HepG2 (cell line): ENCODE measurements at regions not wholly inside any gene's neighbourhood (a gene's known extent, or its start where the extent isn't known, plus 50 kb on each side); places are given as distances from the start of the nearest gene placed in this dataset.

Experiments
- ATAC-seq: fragments of 200-7000 bp; cut with Tn5 transposase; 3 replicates; pipeline ENCODE4 v1.9.1; 2020; ENCODE audit warnings: mild to moderate bottlenecking, moderate library complexity
- BruUV-seq: library from RNA; stranded (reverse); fragments of 400-500 nt; replicated peaks from 2 replicates; lab custom pipeline; 2021; lab: Mats Ljungman, UMichigan
- CTCF ChIA-PET: fragments of 300-600 bp; formaldehyde crosslinking; extraction: SDS; loops from one replicate; lab custom pipeline; 2021; ENCODE audit warnings: low total read pairs, inconsistent platforms, low intra/inter-chr PET ratio; lab: Yijun Ruan, JAX
- POLR2A ChIA-PET: fragments of 350-600 bp; sonication (Branson Sonifier 250); formaldehyde crosslinking; loops from one replicate; lab custom pipeline; 2020; ENCODE audit warnings: antibody characterized with exemption, inconsistent platforms; lab: Yijun Ruan, JAX
- DNase-seq: peaks from one replicate; pipeline ENCODE4 v3.0.0-alpha.2; 2015; ENCODE audit warnings: low spot score
- FAIRE-seq: peaks from 3 replicates; lab custom pipeline; 2011; peaks lifted over from hg19 to GRCh38; lab: Jason Lieb, UNC
- H2AFZ ChIP-seq: one replicate; pipeline ENCODE4 v1.6.1; 2011; ENCODE audit warnings: low read length, inconsistent platforms
- H3K27ac ChIP-seq: fragments of 300-600 bp; 3 replicates; pipeline ENCODE4 v1.8.0; 2011; ENCODE audit warnings: mixed run types, mild to moderate bottlenecking, mixed read lengths, low read length, inconsistent platforms; ENCODE audit not compliant: insufficient read depth; ENCODE audit errors: extremely low read length
- H3K27me3 ChIP-seq, 2 experiments: fragments of 200-600 bp in 1 of 2; 2 replicates in 1 of 2; 3 replicates in 1 of 2; pipeline versions ENCODE4 v1.6.0 to v1.8.0; 2011; ENCODE audit warnings: low read length in 2 of 2, mild to moderate bottlenecking in 2 of 2, moderate library complexity in 2 of 2, inconsistent platforms in 1 of 2; ENCODE audit not compliant: insufficient read depth in 2 of 2, control insufficient read depth in 1 of 2
- H3K36me3 ChIP-seq, 2 experiments: fragments of 200-600 bp in 1 of 2; replicated peaks in 1 of 2; 2 replicates in 1 of 2; 3 replicates in 1 of 2; pipeline versions ENCODE4 v1.5.1 to v1.8.0; 2011; ENCODE audit warnings: low read length in 2 of 2, inconsistent platforms in 1 of 2; ENCODE audit not compliant: insufficient read depth in 2 of 2, control insufficient read depth in 1 of 2
- H3K4me1 ChIP-seq: 2 replicates; pipeline ENCODE4 v1.5.1; 2012; ENCODE audit warnings: low read length, inconsistent platforms; ENCODE audit not compliant: insufficient read depth
- H3K4me2 ChIP-seq: 2 replicates; pipeline ENCODE4 v1.6.0; 2011; ENCODE audit warnings: low read depth, low read length, inconsistent platforms
- H3K4me3 ChIP-seq, 3 experiments: fragments of 200-600 bp in 1 of 3; sonication (generic), shearing (Covaris generic) in 1 of 3; replicated peaks in 1 of 3; 2 replicates each; pipeline ENCODE4 v1.5.1; 2011 to 2016; ENCODE audit warnings: low read length in 3 of 3, inconsistent platforms in 2 of 3, low read depth in 2 of 3, mild to moderate bottlenecking in 2 of 3, control low read depth in 1 of 3, mixed read lengths in 1 of 3; ENCODE audit not compliant: insufficient read depth in 1 of 3
- H3K79me2 ChIP-seq: one replicate; pipeline ENCODE4 v1.6.1; 2011; ENCODE audit warnings: low read length, inconsistent platforms; ENCODE audit not compliant: insufficient read depth
- H3K9ac ChIP-seq: 2 replicates; pipeline ENCODE4 v1.6.0; 2011; ENCODE audit warnings: mild to moderate bottlenecking, low read depth, low read length, inconsistent platforms; ENCODE audit not compliant: insufficient read depth
- H3K9me3 ChIP-seq: 2 replicates; pipeline ENCODE4 v1.5.1; 2012; ENCODE audit warnings: mild to moderate bottlenecking, low read length
- H4K20me1 ChIP-seq: 2 replicates; pipeline ENCODE4 v1.6.0; 2011; ENCODE audit warnings: inconsistent platforms, mild to moderate bottlenecking, low read length, moderate library complexity; ENCODE audit not compliant: insufficient read depth
- AGO1 ChIP-seq: fragments of 200-400 bp; formaldehyde crosslinking; IDR thresholded peaks from 2 replicates; pipeline ENCODE4 v1.6.1; 2017; ENCODE audit warnings: mild to moderate bottlenecking, low read depth, low read length, moderate library complexity; ENCODE audit not compliant: poor library complexity, severe bottlenecking
- ARID3A ChIP-seq: IDR thresholded peaks from 2 replicates; pipeline ENCODE4 v1.6.1; 2012; ENCODE audit warnings: low read depth, low read length, improper control_type of control experiment
- ATF2 ChIP-seq: sonication (generic); formaldehyde crosslinking; IDR thresholded peaks from 2 replicates; pipeline ENCODE4 v1.4.0; 2020; ENCODE audit warnings: missing genetic modification reagents
- CBX5 ChIP-seq: sonication (generic); formaldehyde crosslinking; IDR thresholded peaks from 2 replicates; pipeline ENCODE4 v1.4.0; 2020; ENCODE audit warnings: missing genetic modification reagents, borderline replicate concordance
- EED ChIP-seq: sonication (generic); formaldehyde crosslinking; IDR thresholded peaks from 2 replicates; pipeline ENCODE4 v1.5.0; 2020; ENCODE audit warnings: mild to moderate bottlenecking, missing genetic modification reagents
- EHMT2 ChIP-seq: fragments of 200-600 bp; sonication (generic); IDR thresholded peaks from 2 replicates; pipeline ENCODE4 v1.7.0; 2017; ENCODE audit warnings: antibody characterized with exemption, low read depth, low read length, borderline replicate concordance
- PBX2 ChIP-seq: IDR thresholded peaks from 2 replicates; pipeline ENCODE4 v1.6.1; 2016; ENCODE audit warnings: control low read depth
- PRDM15 ChIP-seq: sonication (generic); formaldehyde crosslinking; IDR thresholded peaks from 2 replicates; pipeline ENCODE4 v1.4.0; 2020; ENCODE audit warnings: missing genetic modification reagents
- RFX1 ChIP-seq: fragments of 450-650 bp; IDR thresholded peaks from 2 replicates; pipeline ENCODE4 v1.6.1; 2017
- SATB2 ChIP-seq: sonication (generic); formaldehyde crosslinking; IDR thresholded peaks from 2 replicates; pipeline ENCODE4 v1.5.0; 2020; ENCODE audit warnings: missing genetic modification reagents
- TERF1 ChIP-seq: sonication (generic); formaldehyde crosslinking; IDR thresholded peaks from 2 replicates; pipeline ENCODE4 v1.8.0; 2022; ENCODE audit warnings: mild to moderate bottlenecking, missing genetic modification reagents, moderate library complexity
- ZFP37 ChIP-seq: sonication (generic); formaldehyde crosslinking; IDR thresholded peaks from 2 replicates; pipeline ENCODE4 v1.4.0; 2020; ENCODE audit warnings: missing genetic modification reagents, borderline replicate concordance
- ZNF546 ChIP-seq: sonication (generic); formaldehyde crosslinking; conservative IDR thresholded peaks from 2 replicates; pipeline ENCODE4 v1.8.1; 2023; ENCODE audit warnings: mild to moderate bottlenecking, missing genetic modification reagents
- ZNF549 ChIP-seq: sonication (generic); formaldehyde crosslinking; IDR thresholded peaks from 2 replicates; pipeline ENCODE4 v1.5.0; 2020; ENCODE audit warnings: missing genetic modification reagents
- ZNF703 ChIP-seq: sonication (generic); formaldehyde crosslinking; IDR thresholded peaks from 2 replicates; pipeline ENCODE4 v1.5.1; 2020; ENCODE audit warnings: missing genetic modification reagents, mild to moderate bottlenecking, moderate library complexity, borderline replicate concordance
- ZNF740 ChIP-seq: sonication (generic); formaldehyde crosslinking; IDR thresholded peaks from 2 replicates; pipeline ENCODE4 v1.4.0; 2020; ENCODE audit warnings: missing genetic modification reagents
- ZNF782 ChIP-seq: sonication (generic); formaldehyde crosslinking; IDR thresholded peaks from 2 replicates; pipeline ENCODE4 v1.4.0; 2020; ENCODE audit warnings: missing genetic modification reagents, mild to moderate bottlenecking, borderline replicate concordance
- WGBS: methylation state at CpG from one replicate; pipeline ENCODE4 v1.1.6; 2017; ENCODE audit warnings: low lambda C conversion rate; 5-methylcytosine and 5-hydroxymethylcytosine counted together
- in situ Hi-C: cut with HindIII; loops from 2 replicates; pipeline ENCODE4 v1.10.0; 2017; ENCODE audit warnings: low pct_unique_long_range_greater_than_20kb; ENCODE audit not compliant: extremely low pct_ligation_motif_present
- intact Hi-C: fragments of 100-400 bp; cut with micrococcal nuclease; formaldehyde crosslinking; loops from one replicate; pipeline ENCODE4 v1.10.0; 2022; ENCODE audit not compliant: unreplicated experiment

GRCh38 chrX:116596010-116596409 is 133.2 kb upstream of the CT83 start:
- in situ Hi-C loops, result no loop called here
- 0% methylated on average over 1 of the region's 1 CpG for WGBS
- Histone ChIP-seq H3K4me3 (no peak overlapping the region), H3K36me3 (no peaks in the 10 kb centered on the region), H3K4me2 (no peak overlapping the region), H2AFZ (no peak overlapping the region), H3K27ac (no peak overlapping the region), H3K4me1 (no peaks in the 10 kb centered on the region), H3K27me3 (no peaks in the 10 kb centered on the region), H3K9me3 (no peaks in the 10 kb centered on the region), H4K20me1 (no peaks in the 10 kb centered on the region), H3K79me2 (no peaks in the 10 kb centered on the region), H3K9ac (no peak overlapping the region)
- ChIA-PET CTCF (no interaction called here), POLR2A (no interaction called here)
- ATAC-seq (no peak), FAIRE-seq (no peak), DNase-seq (no peak)
- BruUV-seq, result no TSS peak
- intact Hi-C loops, result no loop called here
- TF ChIP-seq EHMT2 (no peak), AGO1 (no peak), ZFP37 (CRISPR knock-in tag) (no peak), ZNF703 (CRISPR knock-in tag) (no peak), ARID3A (no peak), CBX5 (CRISPR knock-in tag) (no peak), EED (CRISPR knock-in tag) (no peak), TERF1 (CRISPR knock-in tag) (no peak), PBX2 (CRISPR knock-in tag) (no peak), RFX1 (no peak), ZNF782 (no peak), ZNF740 (no peak), ZNF546 (CRISPR knock-in tag) (no peak), SATB2 (CRISPR knock-in tag) (no peak), PRDM15 (CRISPR knock-in tag) (no peak), ZNF549 (CRISPR knock-in tag) (no peak), ATF2 (CRISPR knock-in tag) (no peak)
